HEK293T (cell line): ENCODE measurements at regions not wholly inside any gene's neighbourhood (a gene's known extent, or its start where the extent isn't known, plus 50 kb on each side); places are given as distances from the start of the nearest gene placed in this dataset.

ENCODE experiments used
- CTCF ChIA-PET: fragments of 350-600 bp; formaldehyde crosslinking; extraction: SDS; loops from one replicate; lab custom pipeline; 2021; ENCODE audit warnings: antibody characterized with exemption, inconsistent platforms; lab: Yijun Ruan, JAX
- POLR2A ChIA-PET: fragments of 350-600 bp; formaldehyde crosslinking; extraction: SDS; loops from one replicate; lab custom pipeline; 2020; ENCODE audit warnings: antibody characterized with exemption, inconsistent platforms; lab: Yijun Ruan, JAX
- DNase-seq: peaks from one replicate; pipeline ENCODE4 v3.0.0; 2012; ENCODE audit warnings: mixed read lengths; ENCODE audit errors: extremely low spot score
- ARNT ChIP-seq: fragments of 450-650 bp; IDR thresholded peaks from 2 replicates; pipeline ENCODE4 v1.6.1; 2017; ENCODE audit warnings: mild to moderate bottlenecking
- BHLHE40 ChIP-seq: fragments of 450-650 bp; IDR thresholded peaks from 2 replicates; pipeline ENCODE4 v1.6.1; 2016; ENCODE audit warnings: mild to moderate bottlenecking, moderate library complexity, borderline replicate concordance
- CTBP1 ChIP-seq: fragments of 450-650 bp; IDR thresholded peaks from 2 replicates; pipeline ENCODE4 v1.6.1; 2016; ENCODE audit warnings: borderline replicate concordance
- ELF4 ChIP-seq: fragments of 450-650 bp; IDR thresholded peaks from 2 replicates; pipeline ENCODE4 v1.6.1; 2017; ENCODE audit warnings: antibody characterized with exemption
- FOXA1 ChIP-seq: fragments of 450-650 bp; IDR thresholded peaks from 2 replicates; pipeline ENCODE4 v1.6.1; 2016; ENCODE audit warnings: mild to moderate bottlenecking
- FOXK2 ChIP-seq: fragments of 450-650 bp; IDR thresholded peaks from 2 replicates; pipeline ENCODE4 v1.6.1; 2016; ENCODE audit warnings: mild to moderate bottlenecking
- FOXM1 ChIP-seq: fragments of 450-650 bp; IDR thresholded peaks from 2 replicates; pipeline ENCODE4 v1.6.1; 2017; ENCODE audit warnings: mild to moderate bottlenecking, borderline replicate concordance
- HDGF ChIP-seq: fragments of 450-650 bp; IDR thresholded peaks from 2 replicates; pipeline ENCODE4 v1.6.1; 2017; ENCODE audit warnings: antibody characterized with exemption, borderline replicate concordance
- L3MBTL2 ChIP-seq: fragments of 450-650 bp; conservative IDR thresholded peaks from 2 replicates; pipeline ENCODE4 v1.6.1; 2016; ENCODE audit warnings: mild to moderate bottlenecking
- LEF1 ChIP-seq: fragments of 450-650 bp; IDR thresholded peaks from 2 replicates; pipeline ENCODE4 v1.6.1; 2017; ENCODE audit warnings: mild to moderate bottlenecking, borderline replicate concordance
- NFRKB ChIP-seq: fragments of 450-650 bp; IDR thresholded peaks from 2 replicates; pipeline ENCODE4 v1.6.1; 2016; ENCODE audit warnings: mild to moderate bottlenecking, moderate library complexity
- SP1 ChIP-seq: fragments of 450-650 bp; IDR thresholded peaks from 2 replicates; pipeline ENCODE4 v1.6.1; 2017
- SUZ12 ChIP-seq: fragments of 450-650 bp; IDR thresholded peaks from 2 replicates; pipeline ENCODE4 v1.6.1; 2016; ENCODE audit warnings: mild to moderate bottlenecking
- TARDBP ChIP-seq: fragments of 450-650 bp; IDR thresholded peaks from 2 replicates; pipeline ENCODE4 v1.6.1; 2016
- ZNF384 ChIP-seq: fragments of 450-650 bp; IDR thresholded peaks from 2 replicates; pipeline ENCODE4 v1.6.1; 2016
- TF ChIP-seq, protein P1 (sequence below): fragments of 450-650 bp; IDR thresholded peaks from 2 replicates; pipeline ENCODE4 v1.6.1; 2016

DNA sequence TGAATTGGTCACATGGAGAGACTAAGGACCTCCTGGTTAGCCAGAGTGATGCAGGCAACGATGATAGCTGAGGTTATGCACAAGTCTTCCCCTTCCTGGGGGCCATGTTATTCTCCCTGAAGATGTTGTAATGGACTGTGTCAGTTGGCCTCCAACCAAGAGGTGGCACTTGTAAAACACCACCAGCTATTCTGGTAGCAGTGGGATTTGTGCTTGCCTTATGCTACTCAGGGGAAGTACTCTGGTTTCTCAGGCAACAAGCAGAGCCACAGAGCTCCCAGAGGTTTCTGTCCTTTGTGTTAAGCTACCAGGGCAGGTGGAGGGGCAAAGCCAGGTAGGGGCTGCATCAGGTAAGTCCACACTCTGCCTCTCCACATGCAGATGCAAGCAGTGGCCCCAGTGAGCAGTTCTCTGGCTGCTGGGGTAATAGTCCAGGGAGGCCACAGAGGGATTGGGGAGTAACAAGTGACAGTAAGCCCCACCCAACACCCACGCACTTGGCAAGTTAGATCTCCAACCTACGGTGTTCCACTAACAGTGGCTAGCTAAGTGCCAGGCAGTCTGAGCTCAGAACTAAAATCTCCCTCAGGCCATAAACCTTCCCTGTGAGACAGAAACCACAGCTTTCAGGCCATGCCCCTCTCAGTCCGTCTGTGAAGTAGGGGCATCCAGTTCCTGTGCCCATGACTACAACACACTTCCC, 99.7 kb downstream of the RND3 start:
- no peak for DNase-seq
- POLR2A ChIA-PET: no interaction called here
- CTCF ChIA-PET: no interaction called here
- no peak for TF ChIP-seq FOXM1
- no peak for TF ChIP-seq ARNT
- TF ChIP-seq SP1: no peak
- TF ChIP-seq FOXK2: no peak
- TF ChIP-seq SUZ12: no peak
- no peak for TF ChIP-seq BHLHE40
- no peak for TF ChIP-seq NFRKB
- TF ChIP-seq ZNF384: no peak

DNA sequence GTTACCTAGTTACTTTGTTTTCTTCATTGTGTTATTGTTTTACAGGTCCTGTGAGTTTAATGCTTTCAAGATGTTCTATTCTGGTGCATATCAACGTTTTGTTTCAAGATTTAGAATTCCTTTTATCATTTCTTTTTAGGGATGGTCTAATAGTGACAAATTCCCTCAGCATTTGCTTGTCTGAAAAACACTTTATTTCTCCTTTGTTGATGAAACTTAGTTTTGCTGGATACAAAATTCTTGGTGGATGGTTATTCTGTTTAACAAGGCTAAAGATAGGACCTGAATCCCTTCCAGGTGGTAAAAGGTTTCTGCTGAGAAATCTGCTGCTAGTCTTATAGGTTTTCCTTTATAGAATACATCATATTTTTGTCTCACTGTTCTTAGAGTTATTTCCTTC, 102.3 kb downstream of the RND3 start:
- no peak for TF ChIP-seq SP1
- TF ChIP-seq FOXM1: no peak
- TF ChIP-seq NFRKB: no peak
- TF ChIP-seq ELF4: no peak
- no peak for TF ChIP-seq L3MBTL2
- TF ChIP-seq FOXK2: no peak
- no peak for TF ChIP-seq ZNF384
- TF ChIP-seq SUZ12: no peak
- no peak for TF ChIP-seq HDGF
- TF ChIP-seq FOXA1: no peak
- no peak for TF ChIP-seq ARNT
- TF ChIP-seq LEF1: no peak
- no peak for DNase-seq
- POLR2A ChIA-PET: no interaction called here
- CTCF ChIA-PET: no interaction called here

DNA sequence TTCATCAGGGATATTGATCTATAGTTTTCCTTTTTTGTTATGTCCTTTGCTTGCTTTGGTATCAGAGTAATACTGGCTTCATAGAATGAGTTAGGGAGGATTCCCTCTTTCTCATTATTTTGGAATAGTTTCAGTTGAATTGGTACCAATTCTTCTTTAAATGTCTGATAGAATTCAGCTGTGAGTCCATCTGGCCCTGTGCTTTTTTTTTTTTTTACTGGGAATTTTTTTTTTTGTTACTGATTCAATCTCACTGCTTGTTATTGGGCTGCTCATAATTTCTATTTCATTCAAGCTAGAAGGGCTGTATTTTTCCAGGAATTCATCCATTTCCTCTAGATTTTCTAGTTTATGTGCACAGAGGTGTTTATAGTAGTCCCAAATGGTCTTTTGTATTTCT, 103.9 kb downstream of the RND3 start:
- TF ChIP-seq SP1: no peak
- TF ChIP-seq TARDBP: no peak
- no peak for TF ChIP-seq BHLHE40
- no peak for TF ChIP-seq NFRKB
- TF ChIP-seq FOXK2: no peak
- no peak for TF ChIP-seq FOXA1
- TF ChIP-seq CTBP1: no peak
- TF ChIP-seq, protein P1, sequence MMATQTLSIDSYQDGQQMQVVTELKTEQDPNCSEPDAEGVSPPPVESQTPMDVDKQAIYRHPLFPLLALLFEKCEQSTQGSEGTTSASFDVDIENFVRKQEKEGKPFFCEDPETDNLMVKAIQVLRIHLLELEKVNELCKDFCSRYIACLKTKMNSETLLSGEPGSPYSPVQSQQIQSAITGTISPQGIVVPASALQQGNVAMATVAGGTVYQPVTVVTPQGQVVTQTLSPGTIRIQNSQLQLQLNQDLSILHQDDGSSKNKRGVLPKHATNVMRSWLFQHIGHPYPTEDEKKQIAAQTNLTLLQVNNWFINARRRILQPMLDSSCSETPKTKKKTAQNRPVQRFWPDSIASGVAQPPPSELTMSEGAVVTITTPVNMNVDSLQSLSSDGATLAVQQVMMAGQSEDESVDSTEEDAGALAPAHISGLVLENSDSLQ: no peak
- TF ChIP-seq ELF4: no peak
- TF ChIP-seq FOXM1: no peak
- TF ChIP-seq ZNF384: no peak
- TF ChIP-seq L3MBTL2: no peak
- TF ChIP-seq HDGF: no peak
- TF ChIP-seq SUZ12: no peak
- no peak for TF ChIP-seq LEF1
- TF ChIP-seq ARNT: no peak
- ChIA-PET POLR2A (no interaction called here), CTCF (interaction anchor here (0.6 kb wide), 1 partner anchor 87 kb away, joined by 3 read pairs; no protein-coding TSS in a partner anchor)
- no peak for DNase-seq

DNA sequence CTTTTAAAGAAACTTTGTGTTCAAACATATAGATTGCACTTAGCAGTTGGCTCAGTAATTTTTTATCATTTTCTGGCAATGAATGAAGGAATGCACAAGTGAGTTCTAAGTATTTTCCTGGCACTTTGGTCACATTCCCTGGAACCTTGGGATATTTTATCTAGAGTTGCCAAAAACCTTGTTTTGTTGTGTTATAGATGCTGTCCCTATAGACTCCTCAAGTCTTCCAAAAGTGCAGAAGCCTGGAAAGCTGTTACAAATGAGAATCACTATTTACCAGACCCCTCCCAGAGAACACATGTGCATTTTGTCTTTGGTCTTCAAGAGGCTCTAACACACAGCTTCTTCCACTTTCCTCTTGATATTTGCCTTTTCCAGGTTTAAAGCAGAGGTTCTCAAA, 108.3 kb downstream of the RND3 start:
- POLR2A ChIA-PET: no interaction called here
- CTCF ChIA-PET: no interaction called here
- no peak for TF ChIP-seq TARDBP
- TF ChIP-seq, protein P1: no peak
- TF ChIP-seq ELF4: no peak
- TF ChIP-seq ARNT: no peak
- TF ChIP-seq SUZ12: no peak
- no peak for TF ChIP-seq BHLHE40
- TF ChIP-seq SP1: no peak
- TF ChIP-seq FOXA1: no peak
- TF ChIP-seq LEF1: no peak
- no peak for TF ChIP-seq L3MBTL2
- no peak for TF ChIP-seq NFRKB
- DNase-seq: no peak

DNA sequence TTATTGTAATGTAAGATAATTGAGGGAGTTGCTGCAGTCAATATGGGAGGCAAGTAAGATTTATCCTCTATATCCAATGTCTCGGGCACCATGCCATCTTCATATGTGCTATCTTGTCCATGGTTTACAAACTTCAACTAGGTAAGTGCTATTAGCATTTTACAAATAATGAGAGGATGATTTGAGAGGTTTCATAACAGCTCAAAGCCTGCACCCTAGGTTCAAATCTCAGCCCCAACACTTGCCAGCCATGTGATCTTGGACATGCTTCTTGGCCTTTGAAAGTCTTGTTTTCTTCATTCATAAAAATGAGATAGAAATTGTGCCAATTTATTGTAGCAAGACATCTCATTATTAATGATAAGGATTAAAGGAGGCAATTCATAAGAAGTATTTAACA, 108.8 kb downstream of the RND3 start:
- POLR2A ChIA-PET: no interaction called here

More for the DNA sequence above, 108.8 kb downstream of the RND3 start:
- CTCF ChIA-PET: no interaction called here
- TF ChIP-seq ZNF384 (no peak), L3MBTL2 (no peak), FOXM1 (no peak), FOXK2 (no peak), ELF4 (no peak), FOXA1 (no peak), NFRKB (no peak), SUZ12 (no peak), LEF1 (no peak), ARNT (no peak), TARDBP (no peak), SP1 (no peak)
- TF ChIP-seq, protein P1: no peak
- no peak for DNase-seq
